ENCODE measurements at regions not wholly inside any gene's neighbourhood (a gene's known extent, or its start where the extent isn't known, plus 50 kb on each side); places are given as distances from the start of the nearest gene placed in this dataset.

DNA sequence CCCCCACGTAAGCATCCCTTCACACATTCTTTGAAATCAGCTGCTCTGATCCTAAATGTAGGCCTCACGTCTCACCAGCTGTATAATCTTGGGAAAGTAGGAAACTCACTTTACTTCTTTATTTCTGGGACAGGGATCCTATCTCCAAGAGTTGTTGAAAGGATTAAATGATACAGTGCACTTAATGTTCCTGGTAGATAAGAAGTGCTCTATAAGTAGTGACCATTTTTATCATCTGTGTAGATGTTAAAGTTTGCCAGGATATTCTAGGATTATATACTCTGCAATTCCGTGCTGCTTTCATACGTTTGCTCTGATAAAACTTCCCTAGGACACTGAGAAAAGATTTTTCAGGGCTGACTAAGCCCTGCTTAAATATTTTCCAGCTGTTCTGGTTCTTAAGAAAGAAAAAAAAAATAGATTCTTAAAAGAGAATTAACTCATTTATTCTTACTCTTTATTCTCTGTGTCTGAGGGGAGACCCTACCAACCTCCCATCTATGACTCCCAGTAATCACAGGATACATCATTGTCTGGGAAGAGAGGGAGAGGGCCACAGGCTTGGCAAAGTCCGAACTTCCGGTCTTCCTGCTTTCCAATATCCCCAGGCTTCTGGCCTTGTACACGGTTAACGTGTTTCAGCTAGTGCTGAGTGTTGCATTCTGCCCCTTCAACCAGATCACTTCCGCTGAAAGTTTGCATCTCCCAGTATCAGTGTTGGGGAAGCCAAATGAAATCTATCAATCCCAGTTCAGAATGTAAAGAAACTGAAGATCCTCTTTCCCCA is 269.2 kb downstream of the TRIML1 start:
- TF ChIP-seq CEBPB (IDR thresholded peaks at IDR 0.05; ENCODE audit: low read depth, low read length) (no peak), POLR2A (IDR thresholded peaks at IDR 0.05; ENCODE audit: low read depth, low read length) (peak; percentile 17; the same call in 1 of the 2 replicates), BHLHE40 (IDR thresholded peaks at IDR 0.05; ENCODE audit: low read depth, low read length) (no peak), RFX5 (IDR thresholded peaks at IDR 0.05; ENCODE audit: low read depth, low read length) (no peak), MAZ (IDR thresholded peaks at IDR 0.05; ENCODE audit: borderline replicate concordance, low read depth, low read length) (no peak), RCOR1 (IDR thresholded peaks at IDR 0.05; ENCODE audit: insufficient replicate concordance, low read length) (no peak), RAD21 (IDR thresholded peaks at IDR 0.05; ENCODE audit: low read length) (no peak), SMC3 (IDR thresholded peaks at IDR 0.05; ENCODE audit: low read depth, low read length) (no peak), CHD1 (IDR thresholded peaks at IDR 0.05; ENCODE audit: low read depth, low read length) (no peak), MXI1 (IDR thresholded peaks at IDR 0.05; ENCODE audit: borderline replicate concordance, low read depth, low read length) (no peak), MAFK (IDR thresholded peaks at IDR 0.05; ENCODE audit: low read depth, low read length) (no peak)
- TF ChIP-seq, protein P1, sequence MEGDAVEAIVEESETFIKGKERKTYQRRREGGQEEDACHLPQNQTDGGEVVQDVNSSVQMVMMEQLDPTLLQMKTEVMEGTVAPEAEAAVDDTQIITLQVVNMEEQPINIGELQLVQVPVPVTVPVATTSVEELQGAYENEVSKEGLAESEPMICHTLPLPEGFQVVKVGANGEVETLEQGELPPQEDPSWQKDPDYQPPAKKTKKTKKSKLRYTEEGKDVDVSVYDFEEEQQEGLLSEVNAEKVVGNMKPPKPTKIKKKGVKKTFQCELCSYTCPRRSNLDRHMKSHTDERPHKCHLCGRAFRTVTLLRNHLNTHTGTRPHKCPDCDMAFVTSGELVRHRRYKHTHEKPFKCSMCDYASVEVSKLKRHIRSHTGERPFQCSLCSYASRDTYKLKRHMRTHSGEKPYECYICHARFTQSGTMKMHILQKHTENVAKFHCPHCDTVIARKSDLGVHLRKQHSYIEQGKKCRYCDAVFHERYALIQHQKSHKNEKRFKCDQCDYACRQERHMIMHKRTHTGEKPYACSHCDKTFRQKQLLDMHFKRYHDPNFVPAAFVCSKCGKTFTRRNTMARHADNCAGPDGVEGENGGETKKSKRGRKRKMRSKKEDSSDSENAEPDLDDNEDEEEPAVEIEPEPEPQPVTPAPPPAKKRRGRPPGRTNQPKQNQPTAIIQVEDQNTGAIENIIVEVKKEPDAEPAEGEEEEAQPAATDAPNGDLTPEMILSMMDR (conservative IDR thresholded peaks at IDR 0.05; ENCODE audit: low read depth, low read length), result no peak
- TF ChIP-seq, protein P2, sequence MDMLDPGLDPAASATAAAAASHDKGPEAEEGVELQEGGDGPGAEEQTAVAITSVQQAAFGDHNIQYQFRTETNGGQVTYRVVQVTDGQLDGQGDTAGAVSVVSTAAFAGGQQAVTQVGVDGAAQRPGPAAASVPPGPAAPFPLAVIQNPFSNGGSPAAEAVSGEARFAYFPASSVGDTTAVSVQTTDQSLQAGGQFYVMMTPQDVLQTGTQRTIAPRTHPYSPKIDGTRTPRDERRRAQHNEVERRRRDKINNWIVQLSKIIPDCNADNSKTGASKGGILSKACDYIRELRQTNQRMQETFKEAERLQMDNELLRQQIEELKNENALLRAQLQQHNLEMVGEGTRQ (IDR thresholded peaks at IDR 0.05; ENCODE audit: low read depth, low read length), result no peak

All from IMR-90 (cell line).